Neural cell (in vitro differentiated cells): ENCODE measurements at regions not wholly inside any gene's neighbourhood (a gene's known extent, or its start where the extent isn't known, plus 50 kb on each side); places are given as distances from the start of the nearest gene placed in this dataset.

Source experiments
- CTCF ChIP-seq: fragments of 450-650 bp; IDR thresholded peaks from 2 replicates; pipeline ENCODE4 v1.5.1; 2014; ENCODE audit warnings: antibody characterized with exemption, mild to moderate bottlenecking, moderate library complexity; ENCODE audit not compliant: poor library complexity, severe bottlenecking
- EP300 ChIP-seq: fragments of 450-650 bp; conservative IDR thresholded peaks from 2 replicates; pipeline ENCODE4 v1.6.1; 2014; ENCODE audit warnings: antibody characterized with exemption, mild to moderate bottlenecking, moderate library complexity; ENCODE audit not compliant: poor library complexity, severe bottlenecking
- POLR2AphosphoS5 ChIP-seq: IDR thresholded peaks from 2 replicates; pipeline ENCODE4 v1.6.1; 2012
- RAD21 ChIP-seq: fragments of 450-650 bp; conservative IDR thresholded peaks from 2 replicates; pipeline ENCODE4 v1.6.1; 2014; ENCODE audit warnings: antibody characterized with exemption, mild to moderate bottlenecking, moderate library complexity

GRCh38 chrX:144616317-144616716, 631.0 kb upstream of the SPANXN1 start:
- no peak for TF ChIP-seq CTCF
- TF ChIP-seq POLR2AphosphoS5 = no peak
- no peak for TF ChIP-seq EP300
- no peak for TF ChIP-seq RAD21
